Endothelial cell of umbilical vein (primary cell): ENCODE measurements at regions not wholly inside any gene's neighbourhood (a gene's known extent, or its start where the extent isn't known, plus 50 kb on each side); places are given as distances from the start of the nearest gene placed in this dataset.

Experiments used
- BruUV-seq: library from RNA; stranded (reverse); fragments of 400-500 nt; replicated peaks from 2 replicates; lab custom pipeline; 2021; lab: Mats Ljungman, UMichigan
- CTCF ChIA-PET: fragments of 300-600, 350-600 bp; sonication (Branson Sonifier 250); formaldehyde crosslinking; loops from one replicate; lab custom pipeline; 2021; ENCODE audit warnings: antibody characterized with exemption, inconsistent platforms; lab: Charles Lee
- POLR2A ChIA-PET: fragments of 300-600, 350-600 bp; sonication (Branson Sonifier 250); formaldehyde crosslinking; loops from one replicate; lab custom pipeline; 2021; ENCODE audit warnings: antibody characterized with exemption, inconsistent platforms; lab: Charles Lee
- DNase-seq: peaks from one replicate; pipeline ENCODE4 v3.0.0-alpha.2; 2011; ENCODE audit warnings: low read depth, low spot score
- FAIRE-seq: peaks from 2 replicates; lab custom pipeline; 2011; peaks lifted over from hg19 to GRCh38; lab: Jason Lieb, UNC
- H2AFZ ChIP-seq: 2 replicates; pipeline ENCODE4 v1.6.0; 2012; ENCODE audit warnings: low read depth, low read length, control low read depth, inconsistent platforms
- H3K27ac ChIP-seq: 2 replicates; pipeline ENCODE4 v1.5.1; 2011; ENCODE audit warnings: low read depth, mild to moderate bottlenecking, control low read depth, low read length, moderate library complexity; ENCODE audit not compliant: insufficient read depth
- H3K27me3 ChIP-seq, 2 experiments: 2 replicates each; pipeline versions ENCODE4 v1.6.0 to v1.6.1; 2011; ENCODE audit warnings: low read length in 2 of 2, mixed read lengths in 1 of 2; ENCODE audit not compliant: control insufficient read depth in 2 of 2, insufficient read depth in 2 of 2
- H3K36me3 ChIP-seq, 2 experiments: 2 replicates in 1 of 2; 3 replicates in 1 of 2; pipeline ENCODE4 v1.5.1; 2011; ENCODE audit warnings: low read length in 2 of 2, mild to moderate bottlenecking in 1 of 2, moderate library complexity in 1 of 2; ENCODE audit not compliant: control insufficient read depth in 2 of 2, insufficient read depth in 2 of 2; ENCODE audit errors: extremely low read depth in 1 of 2
- H3K4me1 ChIP-seq: 3 replicates; pipeline ENCODE4 v1.5.1; 2011; ENCODE audit warnings: mild to moderate bottlenecking, low read length; ENCODE audit not compliant: control insufficient read depth, insufficient read depth; ENCODE audit errors: extremely low read depth
- H3K4me2 ChIP-seq: 2 replicates; pipeline ENCODE4 v1.6.1; 2011; ENCODE audit warnings: low read length, control low read depth, mixed read lengths; ENCODE audit not compliant: insufficient read depth
- H3K4me3 ChIP-seq, 3 experiments: fragments of 200-600 bp in 1 of 3; sonication (generic), shearing (Covaris generic) in 1 of 3; replicated peaks in 1 of 3; 2 replicates each; pipeline ENCODE4 v1.5.1; 2011 to 2016; ENCODE audit warnings: control low read depth in 3 of 3, low read length in 3 of 3, mild to moderate bottlenecking in 2 of 3, inconsistent platforms in 1 of 3, low read depth in 1 of 3, moderate library complexity in 1 of 3; ENCODE audit not compliant: insufficient read depth in 1 of 3
- H3K79me2 ChIP-seq: 2 replicates; pipeline ENCODE4 v1.6.0; 2012; ENCODE audit warnings: low read length, inconsistent platforms; ENCODE audit not compliant: control insufficient read depth, insufficient read depth
- H3K9ac ChIP-seq: replicated peaks from 2 replicates; pipeline ENCODE3; 2011; ENCODE audit warnings: low read length, control low read depth; ENCODE audit not compliant: insufficient read depth; ENCODE audit errors: extremely low read depth
- H3K9me1 ChIP-seq: replicated peaks from 3 replicates; pipeline ENCODE4 v1.6.0; 2011; ENCODE audit warnings: mild to moderate bottlenecking, low read length; ENCODE audit not compliant: control insufficient read depth, insufficient read depth; ENCODE audit errors: extremely low read depth
- H3K9me3 ChIP-seq: replicated peaks from 2 replicates; pipeline ENCODE4 v1.5.1; 2012; ENCODE audit warnings: low read length, inconsistent platforms; ENCODE audit not compliant: control insufficient read depth, insufficient read depth
- H4K20me1 ChIP-seq: replicated peaks from 2 replicates; pipeline ENCODE3; 2011; ENCODE audit warnings: mild to moderate bottlenecking, low read length; ENCODE audit not compliant: control insufficient read depth, insufficient read depth; ENCODE audit errors: extremely low read depth
- EZH2 ChIP-seq: IDR thresholded peaks from 2 replicates; pipeline ENCODE4 v1.6.1; 2012; ENCODE audit warnings: borderline replicate concordance, low read depth, mild to moderate bottlenecking, moderate library complexity, low read length, inconsistent platforms; ENCODE audit not compliant: severe bottlenecking
- FOS ChIP-seq: IDR thresholded peaks from 2 replicates; pipeline ENCODE4 v1.6.1; 2011; ENCODE audit warnings: mild to moderate bottlenecking, low read length, moderate library complexity, borderline replicate concordance; ENCODE audit not compliant: insufficient read depth
- GATA2 ChIP-seq: IDR thresholded peaks from 2 replicates; pipeline ENCODE4 v1.7.0; 2011; ENCODE audit warnings: low read depth, mild to moderate bottlenecking, moderate library complexity, mixed read lengths, low read length; ENCODE audit not compliant: insufficient read length, insufficient read depth
- JUN ChIP-seq: IDR thresholded peaks from 2 replicates; pipeline ENCODE4 v1.6.1; 2011; ENCODE audit warnings: borderline replicate concordance, low read depth; ENCODE audit not compliant: insufficient read length, insufficient read depth
- MAX ChIP-seq: IDR thresholded peaks from 2 replicates; pipeline ENCODE4 v1.6.1; 2011; ENCODE audit not compliant: insufficient read depth, insufficient read length
- MYC ChIP-seq: IDR thresholded peaks from one replicate; pipeline ENCODE4 v1.6.1; 2011; ENCODE audit warnings: mild to moderate bottlenecking, low read depth, low read length
- POLR2A ChIP-seq: IDR thresholded peaks from 2 replicates; pipeline ENCODE4 v1.6.1; 2012; ENCODE audit warnings: low read depth, mild to moderate bottlenecking, control low read depth, low read length
- POLR2AphosphoS5 ChIP-seq: IDR thresholded peaks from 2 replicates; pipeline ENCODE4 v1.6.1; 2012; ENCODE audit warnings: low read depth, mild to moderate bottlenecking, control low read depth, low read length, moderate library complexity; ENCODE audit not compliant: insufficient read depth
- dilution Hi-C: fragments of 300-500 bp; cut with MboI; formaldehyde crosslinking; loops from one replicate; pipeline ENCODE4 v1.15.0; 2019; ENCODE audit warnings: low sequenced_read_pairs; ENCODE audit not compliant: extremely low pct_ligation_motif_present
- intact Hi-C: fragments of 100-400 bp; cut with micrococcal nuclease; formaldehyde crosslinking; loops from one replicate; pipeline ENCODE4 v1.10.0; 2022
- TF ChIP-seq, protein P1 (sequence below), 2 donors: IDR thresholded peaks; 1 replicate in 1 of 2; 2 replicates in 1 of 2; pipeline ENCODE4 v1.5.1; 2011; ENCODE audit warnings: low read length in 2 of 2, mild to moderate bottlenecking in 2 of 2, moderate library complexity in 2 of 2, control low read depth in 1 of 2, inconsistent platforms in 1 of 2, low read depth in 1 of 2; ENCODE audit not compliant: insufficient read depth in 1 of 2; ENCODE audit errors: extremely low read depth in 1 of 2

- FAIRE-seq: no peak
- intact Hi-C loops (no loop called here), dilution Hi-C loops (no loop called here)
- Histone ChIP-seq H3K27me3 (no peaks in the 10 kb centered on the region), H3K27ac (no peak overlapping the region), H3K4me3 (no peak overlapping the region), H3K4me2 (no peak overlapping the region), H2AFZ (no peak overlapping the region), H4K20me1 (no peaks in the 10 kb centered on the region), H3K4me1 (no peaks in the 10 kb centered on the region), H3K36me3 (no peaks in the 10 kb centered on the region), H3K79me2 (no peaks in the 10 kb centered on the region), H3K9me1 (no peaks in the 10 kb centered on the region), H3K9me3 (peaks cover 9% of the 10 kb centered on the region), H3K9ac (no peak overlapping the region)
- ChIA-PET CTCF (no interaction called here), POLR2A (no interaction called here)
- no TSS peak for BruUV-seq
- TF ChIP-seq POLR2AphosphoS5 (no peak), JUN (no peak), MAX (no peak), FOS (no peak), MYC (no peak), GATA2 (no peak), EZH2 (no peak), POLR2A (no peak)
- TF ChIP-seq, protein P1, sequence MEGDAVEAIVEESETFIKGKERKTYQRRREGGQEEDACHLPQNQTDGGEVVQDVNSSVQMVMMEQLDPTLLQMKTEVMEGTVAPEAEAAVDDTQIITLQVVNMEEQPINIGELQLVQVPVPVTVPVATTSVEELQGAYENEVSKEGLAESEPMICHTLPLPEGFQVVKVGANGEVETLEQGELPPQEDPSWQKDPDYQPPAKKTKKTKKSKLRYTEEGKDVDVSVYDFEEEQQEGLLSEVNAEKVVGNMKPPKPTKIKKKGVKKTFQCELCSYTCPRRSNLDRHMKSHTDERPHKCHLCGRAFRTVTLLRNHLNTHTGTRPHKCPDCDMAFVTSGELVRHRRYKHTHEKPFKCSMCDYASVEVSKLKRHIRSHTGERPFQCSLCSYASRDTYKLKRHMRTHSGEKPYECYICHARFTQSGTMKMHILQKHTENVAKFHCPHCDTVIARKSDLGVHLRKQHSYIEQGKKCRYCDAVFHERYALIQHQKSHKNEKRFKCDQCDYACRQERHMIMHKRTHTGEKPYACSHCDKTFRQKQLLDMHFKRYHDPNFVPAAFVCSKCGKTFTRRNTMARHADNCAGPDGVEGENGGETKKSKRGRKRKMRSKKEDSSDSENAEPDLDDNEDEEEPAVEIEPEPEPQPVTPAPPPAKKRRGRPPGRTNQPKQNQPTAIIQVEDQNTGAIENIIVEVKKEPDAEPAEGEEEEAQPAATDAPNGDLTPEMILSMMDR (IDR thresholded peaks at IDR 0.05; ENCODE audit: extremely low read depth in 1 of 2, insufficient read depth in 1 of 2, low read depth in 1 of 2, low read length in 2 of 2): no peak
- no peak for DNase-seq
Measured at GRCh38 chr5:3348576-3349535, 246.8 kb upstream of the IRX1 start.
